COLO668 (cell line): ENCODE measurements at regions not wholly inside any gene's neighbourhood (a gene's known extent, or its start where the extent isn't known, plus 50 kb on each side); places are given as distances from the start of the nearest gene placed in this dataset.
"Not testable (repeated sequence)": the region's sequence is repeated elsewhere in the genome, so short reads cannot be mapped to it uniquely, and the experiment has no call there.

Source experiments
- DNase-seq: peaks from one replicate; lab custom pipeline; 2025; ENCODE audit not compliant: unreplicated experiment; lab: John Stamatoyannopoulos, UW

DNA sequence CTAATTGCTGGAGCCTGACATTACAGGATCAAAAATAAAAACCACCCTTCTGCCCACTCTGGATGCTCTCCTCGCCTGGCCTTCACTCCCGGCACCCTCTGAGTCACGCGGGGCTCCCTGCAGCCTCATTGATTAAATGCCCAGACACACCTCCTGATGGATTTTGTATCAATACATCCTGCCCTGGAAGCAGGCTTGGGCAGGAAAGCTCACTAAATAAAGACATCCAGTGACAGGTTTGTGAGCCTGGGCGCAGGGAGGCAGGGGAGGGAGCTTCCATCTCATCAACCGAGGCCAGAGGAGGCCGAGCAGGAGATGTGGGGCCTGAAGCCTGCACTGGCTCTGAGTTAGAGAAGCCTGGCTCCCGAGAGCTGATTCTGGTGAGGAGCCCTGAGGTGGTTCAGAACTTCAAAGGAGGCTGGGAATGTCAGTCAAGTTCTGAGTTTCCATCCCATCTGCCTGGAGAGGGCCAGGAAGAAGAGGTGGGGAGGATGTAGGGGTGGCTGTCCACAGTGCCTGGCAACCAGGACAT lies 318.6 kb downstream of the ADGRD1 start:
- not testable (repeated sequence) for DNase-seq

DNA sequence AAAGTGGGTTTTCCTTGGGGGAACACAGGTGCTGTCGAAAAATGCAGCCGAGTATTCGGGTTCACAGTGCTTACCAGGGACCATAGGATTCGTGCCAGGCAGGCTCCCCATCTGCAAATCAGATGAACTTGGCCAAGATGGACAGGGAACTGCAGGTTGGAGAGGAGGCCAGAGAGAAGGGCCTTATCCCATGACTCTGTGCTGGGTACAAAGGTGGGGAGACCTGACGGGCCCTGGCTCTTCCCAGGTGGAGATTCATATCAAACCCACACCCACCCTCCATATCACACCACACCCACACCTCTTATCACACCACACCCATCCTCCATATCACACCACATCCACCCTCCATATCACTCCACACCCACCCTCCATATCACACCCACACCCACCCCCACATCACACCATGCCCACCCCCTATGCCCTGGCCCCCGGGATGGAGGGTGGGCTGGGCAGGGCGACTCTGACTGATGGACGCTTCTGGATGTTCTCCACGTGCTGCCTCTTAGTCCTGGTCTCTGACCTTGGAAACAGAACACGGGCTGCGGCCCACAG lies 319.7 kb downstream of the ADGRD1 start:
- no peak for DNase-seq

DNA sequence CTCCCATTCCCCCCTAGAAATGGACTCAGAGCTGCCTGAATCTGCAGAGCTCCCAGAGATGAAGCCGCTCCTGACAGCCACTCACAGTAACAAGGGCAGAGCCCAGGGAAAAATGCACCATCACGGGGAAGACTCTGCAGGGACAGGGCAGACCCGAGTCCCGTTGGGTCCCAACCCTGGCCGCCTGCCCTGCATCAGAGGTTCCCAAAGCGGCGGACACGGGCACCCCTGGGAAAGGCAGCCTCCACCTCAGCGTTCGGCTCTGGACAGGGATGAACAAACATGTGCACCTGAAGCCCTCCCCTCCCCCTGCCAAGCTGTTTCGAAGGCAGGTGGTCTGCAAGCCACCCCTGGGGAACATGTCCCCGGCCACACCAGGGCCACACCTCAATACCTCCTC lies 320.4 kb downstream of the ADGRD1 start:
- DNase-seq = no peak

DNA sequence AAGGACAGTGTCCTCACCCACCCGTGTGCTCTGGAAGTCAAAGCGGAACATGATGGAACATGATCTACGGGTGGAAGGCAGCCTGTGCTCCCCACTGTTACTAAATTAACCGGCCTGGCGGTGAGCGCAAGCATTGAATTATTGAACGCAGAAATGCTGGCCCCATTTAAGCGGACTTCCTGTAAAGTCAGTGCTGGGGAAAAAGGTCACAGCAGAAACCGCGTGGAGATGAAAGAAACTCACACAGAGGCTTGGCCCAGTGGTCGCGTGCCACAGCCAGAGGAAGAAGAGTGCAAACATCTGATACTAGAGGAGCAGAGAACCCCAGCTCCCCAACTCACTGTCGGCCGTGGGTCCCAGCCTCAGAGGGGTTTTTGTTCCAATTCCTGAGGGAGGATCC lies 321.2 kb downstream of the ADGRD1 start:
- no peak for DNase-seq

DNA sequence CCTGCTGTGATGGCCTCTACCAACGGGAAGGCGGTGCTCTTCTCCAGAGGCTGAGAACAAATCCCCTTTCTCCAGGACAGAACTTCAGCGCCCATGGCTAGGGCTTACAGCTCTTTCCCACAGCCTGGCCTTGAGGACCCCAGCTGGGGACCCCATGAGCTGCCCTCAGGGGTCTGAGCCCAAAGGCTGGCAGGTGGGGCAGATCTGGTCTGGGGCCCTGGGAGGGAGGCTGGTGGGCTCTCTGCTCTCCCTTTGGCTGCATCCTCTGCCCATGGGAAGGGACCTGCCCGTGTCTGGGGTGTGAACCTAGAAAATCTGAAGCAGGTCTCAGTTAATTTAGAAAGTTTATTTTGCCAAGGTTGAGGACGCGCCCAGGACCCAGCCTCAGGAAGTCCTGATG lies 322.1 kb downstream of the ADGRD1 start:
- DNase-seq = no peak

DNA sequence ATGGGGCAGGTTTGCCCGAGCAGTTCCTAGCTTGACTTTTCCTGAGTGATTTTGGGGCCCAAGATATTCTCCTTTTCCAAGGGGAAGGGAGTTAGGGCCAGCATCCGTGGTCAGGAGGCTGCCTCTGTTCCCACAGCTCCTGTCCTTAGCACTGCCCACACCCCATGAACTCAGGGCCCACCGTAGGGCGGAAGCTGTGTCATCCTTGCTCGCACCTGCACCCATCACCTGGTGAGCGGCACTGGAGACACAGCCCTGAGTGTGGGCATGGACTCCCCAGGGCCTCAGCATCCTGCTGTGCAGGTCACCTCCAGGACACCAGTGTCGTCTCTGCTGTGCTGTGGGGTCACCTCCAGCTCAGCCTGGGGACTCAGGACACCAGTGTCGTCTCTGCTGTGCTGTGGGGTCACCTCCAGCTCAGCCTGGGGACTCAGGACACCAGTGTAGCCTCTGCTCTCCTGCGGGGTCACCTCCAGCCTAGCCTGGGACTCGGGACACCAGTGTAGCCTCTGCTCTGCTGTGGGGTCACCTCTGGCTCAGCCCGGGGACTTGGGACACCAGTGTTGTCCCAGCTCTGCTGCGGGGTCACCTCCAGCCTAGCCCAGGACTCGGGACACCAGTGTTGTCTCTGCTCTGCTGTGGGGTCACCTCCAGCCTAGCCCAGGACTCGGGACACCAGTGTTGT lies 322.9 kb downstream of the ADGRD1 start:
- no peak for DNase-seq

DNA sequence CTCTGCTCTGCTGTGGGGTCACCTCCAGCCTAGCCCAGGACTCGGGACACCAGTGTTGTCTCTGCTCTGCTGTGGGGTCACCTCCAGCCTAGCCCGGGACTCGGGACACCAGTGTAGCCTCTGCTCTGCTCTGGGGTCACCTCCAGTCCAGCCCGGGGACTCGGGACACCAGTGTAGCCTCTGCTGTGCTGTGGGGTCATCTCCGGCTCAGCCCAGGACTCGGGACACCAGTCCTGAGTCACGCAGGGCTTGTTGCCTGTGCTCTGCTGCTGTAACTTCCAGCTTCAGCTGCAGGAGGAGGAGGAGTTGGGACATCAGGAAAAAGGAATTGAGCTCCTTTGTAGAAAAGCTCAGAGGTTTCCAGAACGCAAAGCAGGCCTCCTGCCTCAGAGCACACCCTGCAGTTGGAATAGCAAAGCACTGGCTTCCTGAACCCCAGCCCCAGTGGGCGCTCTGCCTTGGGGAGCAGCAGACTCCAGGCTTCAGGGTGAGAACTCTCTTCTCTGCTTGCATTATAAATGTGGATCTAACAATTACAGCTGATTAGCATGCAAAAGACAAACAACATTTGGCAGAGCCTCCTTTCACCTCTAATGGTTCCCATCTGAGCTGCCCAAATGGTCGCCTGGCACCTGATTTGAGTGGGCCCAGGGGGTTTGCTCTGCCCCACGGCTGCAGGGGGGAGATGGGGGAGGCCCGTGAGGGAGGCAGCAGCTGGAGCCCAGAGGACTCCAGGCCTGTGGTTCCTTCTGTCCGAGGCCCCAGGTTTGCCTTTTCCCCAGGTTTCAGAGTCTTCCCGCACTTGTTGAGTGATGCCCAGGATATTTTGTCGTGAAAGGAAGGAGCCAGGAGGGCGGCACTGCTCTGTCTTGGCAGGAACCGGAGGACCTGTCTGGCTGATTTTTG lies 323.7 kb downstream of the ADGRD1 start:
- DNase-seq = not testable (repeated sequence)

DNA sequence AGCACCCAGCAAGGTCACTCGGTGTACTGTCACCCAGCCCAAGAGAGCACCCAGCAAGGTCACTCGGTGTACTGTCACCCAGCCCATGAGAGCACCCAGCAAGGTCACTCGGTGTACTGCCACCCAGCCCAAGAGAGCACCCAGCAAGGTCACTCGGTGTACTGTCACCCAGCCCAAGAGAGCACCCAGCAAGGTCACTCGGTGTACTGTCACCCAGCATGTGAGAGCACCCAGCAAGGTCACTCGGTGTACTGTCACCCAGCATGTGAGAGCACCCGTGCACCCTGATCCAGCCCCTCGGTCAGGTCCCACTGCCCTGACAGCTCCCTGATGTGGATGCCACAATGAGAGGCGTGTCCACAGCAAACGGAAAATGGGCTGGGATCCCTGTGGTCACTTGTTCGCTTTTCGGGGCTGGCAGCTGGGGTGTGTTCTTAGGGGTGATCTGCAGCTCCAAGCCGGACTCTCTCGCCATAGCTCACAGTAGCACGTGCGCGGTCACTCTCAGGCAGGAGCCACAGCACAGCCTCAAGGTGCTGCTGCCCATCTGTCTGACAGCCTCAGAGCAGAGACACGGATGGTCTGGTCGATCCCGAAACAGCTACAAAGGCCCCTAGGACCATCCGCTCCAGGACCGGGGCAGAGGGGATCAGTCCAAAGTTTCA lies 324.9 kb downstream of the ADGRD1 start:
- not testable (repeated sequence) for DNase-seq

DNA sequence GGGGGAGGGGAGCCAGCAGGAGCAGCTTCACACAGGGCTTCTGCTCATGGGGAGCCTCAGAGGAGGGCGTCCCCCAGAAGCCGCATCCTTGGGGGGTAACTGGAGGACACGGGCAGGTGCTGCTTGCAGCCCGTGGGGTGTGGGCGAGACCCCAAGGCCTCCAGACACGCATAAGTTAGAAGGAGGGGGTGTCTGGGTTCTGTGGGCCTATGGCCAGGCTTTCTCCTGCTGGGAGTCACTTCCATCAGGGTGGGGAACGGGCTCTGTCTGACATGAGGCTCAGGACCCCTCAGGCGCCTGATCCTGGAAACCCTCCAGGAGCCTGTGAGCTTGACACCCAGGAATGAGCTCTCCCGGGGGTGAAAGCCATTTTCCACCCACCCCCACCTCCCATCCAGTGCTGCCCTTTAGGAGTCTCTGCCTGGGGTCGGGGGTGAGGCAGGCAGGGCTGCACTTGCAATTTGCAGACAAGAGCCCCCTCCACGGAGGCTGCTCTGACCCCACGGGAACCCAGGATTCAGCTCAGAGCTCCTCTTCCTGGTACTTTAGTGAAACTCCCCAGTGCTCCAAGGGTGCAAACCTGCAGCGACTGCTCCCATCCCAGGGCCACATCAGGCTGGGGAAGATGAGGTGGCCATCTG lies 325.7 kb downstream of the ADGRD1 start:
- DNase-seq = no peak

DNA sequence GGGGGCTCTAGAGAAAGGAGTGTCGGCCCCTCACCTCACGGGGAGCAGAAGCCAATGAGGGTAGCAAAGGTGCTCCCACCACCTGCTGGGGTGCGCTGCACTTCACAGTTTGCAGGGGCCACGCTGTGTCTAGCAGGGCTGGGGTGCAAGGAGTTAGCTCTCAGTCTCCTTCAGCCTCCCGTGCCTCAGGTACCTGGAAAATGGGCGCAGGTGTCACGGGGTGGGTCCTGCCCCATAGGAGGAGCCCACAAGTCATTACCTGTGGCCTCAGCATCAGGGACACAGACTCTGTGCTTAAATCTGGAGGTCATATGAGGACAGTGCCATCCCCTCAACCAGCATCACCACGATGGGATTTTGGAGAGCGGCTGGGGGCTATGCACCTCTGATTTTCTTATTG lies 326.7 kb downstream of the ADGRD1 start:
- DNase-seq = no peak

DNA sequence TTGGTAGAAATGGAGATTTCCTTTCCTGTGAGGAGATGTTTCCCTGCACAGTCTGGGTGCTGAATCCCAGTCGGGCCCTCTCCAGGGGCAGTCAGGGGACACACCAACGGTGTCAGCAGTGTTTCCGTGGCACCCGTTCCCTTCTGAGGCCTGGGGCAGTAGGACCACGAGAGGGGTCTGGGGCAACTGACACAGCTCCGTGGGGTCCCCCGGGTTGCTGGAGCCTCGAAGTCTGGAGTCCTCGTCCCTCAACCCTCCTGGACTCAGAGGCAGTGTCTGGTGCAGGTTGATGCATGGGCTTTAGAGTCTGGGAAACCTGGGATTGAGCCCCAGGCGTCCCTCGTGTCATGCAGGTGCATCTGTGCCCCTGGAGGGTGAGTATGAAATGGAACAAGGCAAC lies 327.3 kb downstream of the ADGRD1 start:
- DNase-seq = no peak

DNA sequence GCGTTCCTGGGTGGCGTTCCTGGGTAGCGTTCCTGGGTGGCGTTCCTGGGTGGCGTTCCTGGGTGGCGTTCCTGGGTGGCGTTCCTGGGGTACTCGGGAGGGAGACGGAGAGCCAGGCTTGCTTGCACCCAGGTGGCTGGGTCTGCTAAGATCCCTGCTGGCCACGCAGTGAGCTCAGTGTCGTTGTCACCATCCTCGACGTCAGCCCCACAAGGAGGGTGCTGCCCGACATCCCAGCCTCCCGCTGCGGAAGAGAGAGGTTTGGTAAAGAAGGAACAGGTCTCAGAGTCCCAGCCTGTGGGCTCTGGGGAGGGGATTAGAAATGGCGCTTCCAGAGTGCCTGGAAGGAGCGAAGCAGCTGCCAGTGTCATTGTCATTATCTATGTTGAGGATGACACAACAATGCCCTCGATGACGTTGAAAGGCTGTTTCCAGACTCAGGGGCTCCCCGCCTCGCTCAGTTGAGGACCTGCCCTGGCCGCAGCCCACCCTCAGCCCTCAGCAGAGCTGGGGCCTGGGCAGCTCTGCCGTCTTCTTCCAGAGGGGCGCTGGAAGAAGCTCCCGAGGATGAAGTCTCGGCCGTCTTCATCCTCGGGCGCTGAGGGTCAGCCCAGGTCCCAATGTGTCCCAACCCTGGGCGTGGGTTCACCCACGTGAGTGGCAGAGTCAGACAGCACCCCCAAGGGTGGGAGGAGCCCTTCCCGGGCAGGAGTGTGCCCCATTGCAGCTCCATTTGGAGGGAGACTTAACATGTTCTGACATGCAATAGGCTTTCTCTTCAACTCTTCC lies 328.8 kb downstream of the ADGRD1 start:
- no peak for DNase-seq

DNA sequence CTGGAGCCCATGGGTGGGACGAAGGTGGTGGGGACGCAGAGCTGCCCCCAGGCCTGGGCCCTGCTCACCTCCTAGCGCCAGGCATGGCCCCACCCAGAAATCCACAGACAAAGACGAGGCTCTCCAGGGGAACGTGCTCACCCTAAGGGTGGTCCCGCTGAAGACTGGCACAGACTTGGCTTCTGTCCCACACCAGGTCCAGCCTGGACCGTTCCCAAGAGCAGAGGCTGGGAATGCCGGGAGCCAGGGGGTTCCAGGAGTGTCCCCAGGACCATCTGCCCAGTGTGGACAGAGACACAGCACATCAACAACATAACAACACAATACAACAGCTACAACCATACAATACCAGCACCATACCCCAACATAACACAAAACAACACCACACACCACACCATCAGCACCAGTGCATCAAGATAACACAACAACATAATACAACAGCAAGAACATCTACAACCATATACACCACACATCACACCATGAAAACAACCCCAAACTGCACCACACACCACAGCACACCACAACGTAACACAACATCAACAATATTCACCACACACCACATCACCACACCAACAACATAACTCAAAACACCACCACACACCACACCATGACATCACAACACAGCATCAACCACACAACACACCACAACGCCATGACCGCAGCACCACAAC lies 329.6 kb downstream of the ADGRD1 start:
- DNase-seq = no peak

DNA sequence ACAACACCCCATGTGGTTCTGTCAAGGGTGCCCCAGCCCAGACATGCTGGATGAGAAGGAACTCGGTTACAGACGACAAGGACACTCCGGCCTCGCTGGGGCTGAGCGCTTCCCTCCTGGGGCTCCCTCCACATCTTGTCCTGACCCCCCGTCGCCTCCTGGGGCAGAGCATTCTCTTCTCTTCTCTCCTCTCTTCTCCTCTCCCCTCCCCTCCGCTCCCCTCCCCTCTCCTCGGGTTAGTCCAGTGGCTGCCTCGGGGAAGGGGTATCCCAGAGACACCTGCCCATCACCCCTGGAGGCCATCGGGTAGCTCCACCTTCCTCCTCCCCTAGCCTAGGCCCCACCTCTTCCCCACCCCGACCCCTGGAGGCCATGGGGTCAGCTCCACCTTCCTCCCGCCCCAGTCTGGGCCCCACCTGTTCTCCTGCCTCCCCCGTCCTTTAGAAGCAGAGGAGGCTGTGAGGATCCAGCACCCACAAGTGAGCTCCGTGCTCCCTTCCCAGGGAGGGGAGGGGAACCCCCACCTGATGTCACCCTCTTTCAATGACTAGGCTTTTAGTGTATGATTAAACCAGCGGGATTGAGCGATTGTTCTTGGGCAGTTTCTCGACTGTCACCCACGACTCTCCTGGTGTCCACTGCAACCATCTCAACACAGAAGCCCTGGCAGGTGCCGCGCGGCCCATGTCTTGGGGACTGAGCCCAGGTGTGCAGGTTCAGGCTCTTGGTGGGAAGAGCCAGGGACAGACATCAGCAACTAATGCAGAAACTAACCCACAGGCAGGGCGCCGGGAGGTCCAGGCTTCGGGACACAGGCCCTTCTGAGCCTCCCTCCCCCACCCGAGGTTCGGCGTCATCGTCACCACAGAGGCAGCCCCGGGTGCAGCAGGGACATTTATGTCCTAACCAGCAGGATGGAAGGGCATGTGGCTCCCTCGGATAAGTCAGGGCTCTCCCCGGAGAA lies 330.4 kb downstream of the ADGRD1 start:
- DNase-seq = not testable (repeated sequence)

DNA sequence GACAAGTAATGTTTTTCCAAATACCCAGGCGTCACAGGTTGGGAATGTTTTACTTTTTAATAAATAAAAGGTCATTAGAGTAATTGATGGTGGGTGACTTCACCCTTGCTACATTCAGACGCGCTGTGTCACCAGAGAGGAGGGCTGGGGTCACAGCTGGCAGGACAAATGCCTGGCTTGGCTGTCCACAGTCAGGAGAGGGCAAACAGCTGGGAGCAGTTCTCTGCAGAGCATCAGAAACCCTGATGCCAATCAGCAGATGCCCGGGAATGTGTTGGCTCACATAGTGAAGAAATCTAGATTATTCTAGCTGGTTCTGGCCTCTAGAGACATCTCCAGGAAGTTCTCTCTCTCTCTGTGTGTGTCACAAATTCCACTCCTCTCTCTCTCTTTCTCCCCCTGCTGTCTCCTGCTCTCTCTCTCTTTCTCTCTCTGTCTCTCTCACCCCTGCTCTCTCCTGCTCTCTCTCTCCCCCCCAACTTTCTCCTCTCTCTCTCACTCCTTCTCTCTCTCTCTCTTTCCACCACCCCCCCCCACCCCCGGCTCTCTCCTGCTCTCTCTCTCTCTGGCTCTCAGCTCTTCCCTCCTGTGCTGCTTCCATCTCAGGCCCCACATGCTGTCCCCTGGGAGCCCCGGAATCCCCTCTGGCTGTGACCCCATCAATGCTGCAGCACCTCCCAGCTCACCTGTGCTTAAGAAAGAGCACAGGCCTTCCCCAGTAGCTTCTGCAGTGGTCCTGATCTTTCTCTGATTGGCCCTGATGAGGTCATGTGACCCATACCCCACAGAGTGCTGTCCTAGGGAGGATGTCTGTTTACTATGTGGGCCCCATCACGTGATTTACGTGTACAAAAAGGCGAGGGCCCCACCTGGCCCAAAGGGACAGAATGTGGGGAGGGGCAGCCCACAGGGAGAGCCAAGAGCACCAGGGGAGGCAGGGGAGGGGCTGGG lies 331.5 kb downstream of the ADGRD1 start:
- DNase-seq = not testable (repeated sequence)

DNA sequence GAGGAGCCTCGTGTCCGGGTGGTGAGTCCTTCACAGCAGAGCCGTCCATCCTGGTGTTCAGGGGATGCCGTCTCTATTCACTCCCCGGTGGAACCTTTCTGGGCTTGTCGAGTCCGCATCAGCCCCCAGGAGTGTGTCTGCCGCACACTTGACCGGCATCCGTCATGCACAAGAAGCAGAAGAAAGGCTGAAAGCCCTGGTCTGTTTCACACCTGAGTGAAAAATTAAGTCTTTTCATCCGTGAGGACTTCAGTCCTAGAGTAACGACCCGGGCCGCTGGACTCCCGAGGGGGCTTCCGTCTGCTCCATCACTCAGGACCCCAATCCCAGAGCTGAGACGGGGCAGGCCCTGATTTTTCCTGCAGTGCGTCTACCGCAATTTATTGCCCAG lies 332.2 kb downstream of the ADGRD1 start:
- not testable (repeated sequence) for DNase-seq

DNA sequence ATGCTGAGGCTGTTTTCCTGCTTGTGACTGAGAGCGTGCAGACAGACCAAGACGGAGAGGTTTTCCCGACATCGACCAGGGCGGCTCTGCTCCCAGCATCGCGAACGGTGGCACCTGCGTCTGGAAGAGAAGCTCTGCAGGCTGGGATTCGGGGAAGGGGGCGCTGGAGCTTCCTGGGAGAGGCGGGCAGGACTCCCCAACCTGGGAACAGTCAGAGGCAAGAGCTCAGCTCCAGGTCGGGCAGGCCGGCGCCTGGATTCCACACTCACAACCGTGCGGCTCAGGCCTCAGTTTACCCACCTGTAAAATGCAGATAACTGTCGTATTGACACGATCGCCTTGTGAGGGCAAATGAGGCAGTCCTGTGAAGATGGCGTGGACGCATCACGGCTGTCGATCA lies 332.6 kb downstream of the ADGRD1 start:
- not testable (repeated sequence) for DNase-seq
